GM13976 (cell line): ENCODE measurements at regions not wholly inside any gene's neighbourhood (a gene's known extent, or its start where the extent isn't known, plus 50 kb on each side); places are given as distances from the start of the nearest gene placed in this dataset.

Experiments
- DNase-seq: peaks from one replicate; pipeline ENCODE4 v3.0.0; 2012; ENCODE audit warnings: low spot score
- CTCF ChIP-seq: IDR thresholded peaks from 2 replicates; pipeline ENCODE4 v1.5.1; 2012; ENCODE audit warnings: borderline replicate concordance, mild to moderate bottlenecking; ENCODE audit not compliant: insufficient read depth; ENCODE audit errors: extremely low read depth, missing control alignments, control extremely low read depth
- in situ Hi-C: fragments of 300-500 bp; cut with MboI; formaldehyde crosslinking; loops from one replicate; pipeline ENCODE4 v1.12.0; 2022; ENCODE audit warnings: low sequenced_read_pairs, mixed read lengths, inconsistent platforms; ENCODE audit not compliant: unreplicated experiment

GRCh38 chr21:34006611-34007168 is 66.7 kb upstream of the MRPS6 start:
- DNase-seq: no peak
- no peak for TF ChIP-seq CTCF
- in situ Hi-C loops: no loop called here

- TF ChIP-seq CTCF: no peak
- in situ Hi-C loops: no loop called here
- no peak for DNase-seq
Observed at GRCh38 chr21:34004974-34005373, 68.4 kb upstream of the MRPS6 start.

GRCh38 chr21:34004013-34004938 is 69.1 kb upstream of the MRPS6 start:
- DNase-seq: no peak
- no peak for TF ChIP-seq CTCF
- in situ Hi-C loops: no loop called here

- in situ Hi-C loops: no loop called here
- DNase-seq: no peak
- no peak for TF ChIP-seq CTCF
Observed at GRCh38 chr21:34003428-34003827, 70.0 kb upstream of the MRPS6 start.

GRCh38 chr21:34000375-34000774 is 73.0 kb upstream of the MRPS6 start:
- in situ Hi-C loops: no loop called here
- no peak for TF ChIP-seq CTCF

GRCh38 chr21:33998809-33999208 is 74.6 kb upstream of the MRPS6 start:
- in situ Hi-C loops: no loop called here
- DNase-seq: no peak
- TF ChIP-seq CTCF: no peak

More at GRCh38 chr21:34000375-34000774, 73.0 kb upstream of the MRPS6 start:
- no peak for DNase-seq
